ENCODE measurements at regions not wholly inside any gene's neighbourhood (a gene's known extent, or its start where the extent isn't known, plus 50 kb on each side); places are given as distances from the start of the nearest gene placed in this dataset.

GRCh38 chr1:60891765-60892164, 190.6 kb upstream of the NFIA start:
- CTCF ChIA-PET, result interaction anchor here (1.8 kb wide), 1 partner anchor 43 kb away, joined by 6 read pairs; no protein-coding TSS in a partner anchor
- ATAC-seq (no peak), DNase-seq (ENCODE audit: low spot score) (no peak)
- POLR2A ChIA-PET, result no interaction called here
- Mint-ChIP-seq H3K4me1 (peaks cover 69% of the 10 kb centered on the region), H3K4me3 (no peak overlapping the region), H3K36me3 (no peaks in the 10 kb centered on the region), H3K27ac (no peak overlapping the region), H3K9me3 (no peaks in the 10 kb centered on the region), H3K27me3 (ENCODE audit: low read depth) (no peaks in the 10 kb centered on the region)
- no peak for TF ChIP-seq AFF4 (CRISPR knock-in tag; IDR thresholded peaks at IDR 0.05; ENCODE audit: borderline replicate concordance)
- TF ChIP-seq HMGXB4 (CRISPR knock-in tag; IDR thresholded peaks at IDR 0.05), result no peak
- no peak for TF ChIP-seq TP53 (CRISPR knock-in tag; IDR thresholded peaks at IDR 0.05)
- no peak for TF ChIP-seq KAT7 (CRISPR knock-in tag; IDR thresholded peaks at IDR 0.05; ENCODE audit: borderline replicate concordance)
- TF ChIP-seq NR1H2 (CRISPR knock-in tag; IDR thresholded peaks at IDR 0.05), result no peak
- no peak for TF ChIP-seq MLX (CRISPR knock-in tag; IDR thresholded peaks at IDR 0.05)
- no peak for TF ChIP-seq OVOL2 (CRISPR knock-in tag; IDR thresholded peaks at IDR 0.05; ENCODE audit: borderline replicate concordance)
- TF ChIP-seq SP1 (CRISPR knock-in tag; conservative IDR thresholded peaks at IDR 0.05), result no peak
- TF ChIP-seq ZNF317 (CRISPR knock-in tag; IDR thresholded peaks at IDR 0.05; ENCODE audit: borderline replicate concordance, low read depth), result no peak
- TF ChIP-seq ZNF425 (CRISPR knock-in tag; conservative IDR thresholded peaks at IDR 0.05), result no peak
- no peak for TF ChIP-seq IRF2 (CRISPR knock-in tag; IDR thresholded peaks at IDR 0.05; ENCODE audit: borderline replicate concordance, low read depth)
- TF ChIP-seq ATF6 (CRISPR knock-in tag; IDR thresholded peaks at IDR 0.05), result no peak
- TF ChIP-seq E2F4 (CRISPR knock-in tag; IDR thresholded peaks at IDR 0.05; ENCODE audit: borderline replicate concordance, low read depth), result no peak
- no peak for TF ChIP-seq CBFB (CRISPR knock-in tag; IDR thresholded peaks at IDR 0.05; ENCODE audit: low read depth)
- no peak for TF ChIP-seq JAZF1 (CRISPR knock-in tag; IDR thresholded peaks at IDR 0.05)
- TF ChIP-seq NFE2L1 (CRISPR knock-in tag; IDR thresholded peaks at IDR 0.05), result no peak
- TF ChIP-seq ZNF263 (CRISPR knock-in tag; IDR thresholded peaks at IDR 0.05; ENCODE audit: low read depth), result no peak
- TF ChIP-seq E2F5 (CRISPR knock-in tag; IDR thresholded peaks at IDR 0.05), result no peak
- no peak for TF ChIP-seq FOXP4 (CRISPR knock-in tag; IDR thresholded peaks at IDR 0.05)
- no peak for TF ChIP-seq MAX (CRISPR knock-in tag; IDR thresholded peaks at IDR 0.05)
